ENCODE measurements at regions not wholly inside any gene's neighbourhood (a gene's known extent, or its start where the extent isn't known, plus 50 kb on each side); places are given as distances from the start of the nearest gene placed in this dataset.

DNA sequence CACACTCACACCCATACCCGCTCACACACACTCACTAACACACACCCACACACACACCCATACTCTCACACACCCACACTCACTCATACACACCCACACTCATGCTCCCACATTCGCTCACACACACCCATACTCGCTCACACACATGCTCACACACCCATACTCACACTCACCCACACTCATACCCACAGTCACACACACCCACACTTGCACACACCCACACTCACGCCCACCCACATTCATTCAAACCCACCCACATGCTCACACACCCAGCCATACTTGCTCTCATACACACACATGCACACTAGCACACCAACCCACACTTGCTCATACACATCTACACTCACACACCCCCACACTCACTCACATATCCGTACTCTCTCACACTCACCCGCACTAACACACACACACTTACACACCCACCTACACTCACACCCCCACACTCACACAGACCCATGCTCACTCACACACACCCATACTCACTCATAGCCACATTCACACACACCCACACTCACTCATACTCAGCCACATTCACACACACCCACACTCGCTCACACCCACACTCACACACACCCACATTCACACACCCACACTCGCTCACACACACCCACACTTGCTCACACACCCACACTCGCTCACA, 322.4 kb upstream of the N4BP1 start:
- TF ChIP-seq FOXP2 (optimal IDR thresholded peaks at IDR 0.05; ENCODE audit: control extremely low read depth, extremely low read length, insufficient read depth), result no peak
- TF ChIP-seq POLR2AphosphoS5 (IDR thresholded peaks at IDR 0.05; ENCODE audit: borderline replicate concordance, low read depth, low read length), result no peak
- TF ChIP-seq EZH2 (IDR thresholded peaks at IDR 0.05), result no peak
